ENCODE measurements at regions not wholly inside any gene's neighbourhood (a gene's known extent, or its start where the extent isn't known, plus 50 kb on each side); places are given as distances from the start of the nearest gene placed in this dataset.

GRCh38 chr12:67415473-67415872 lies 146.3 kb downstream of the CAND1 start:
- Mint-ChIP-seq H3K4me1 (ENCODE audit: low read depth, unreplicated experiment) (no peaks in the 10 kb centered on the region), H3K9me3 (ENCODE audit: low read depth, unreplicated experiment) (no peaks in the 10 kb centered on the region), H3K27me3 (ENCODE audit: unreplicated experiment) (no peaks in the 10 kb centered on the region), H3K36me3 (ENCODE audit: insufficient read depth, unreplicated experiment) (no peaks in the 10 kb centered on the region), H3K4me3 (ENCODE audit: low read depth, unreplicated experiment) (no peak overlapping the region), H3K27ac (ENCODE audit: unreplicated experiment) (no peak overlapping the region)
- DNase-seq = peak; percentile 15
- BruUV-seq (replicated peaks) = no TSS peak
- TF ChIP-seq CTCF (IDR thresholded peaks at IDR 0.05; ENCODE audit: unreplicated experiment) = no peak
- CTCF ChIA-PET = no interaction called here
- intact Hi-C loops (cut with micrococcal nuclease; ENCODE audit: unreplicated experiment) = loop anchor here (1.0 kb wide), 1 partner anchor 59 kb away; no protein-coding TSS in a partner anchor

DNA sequence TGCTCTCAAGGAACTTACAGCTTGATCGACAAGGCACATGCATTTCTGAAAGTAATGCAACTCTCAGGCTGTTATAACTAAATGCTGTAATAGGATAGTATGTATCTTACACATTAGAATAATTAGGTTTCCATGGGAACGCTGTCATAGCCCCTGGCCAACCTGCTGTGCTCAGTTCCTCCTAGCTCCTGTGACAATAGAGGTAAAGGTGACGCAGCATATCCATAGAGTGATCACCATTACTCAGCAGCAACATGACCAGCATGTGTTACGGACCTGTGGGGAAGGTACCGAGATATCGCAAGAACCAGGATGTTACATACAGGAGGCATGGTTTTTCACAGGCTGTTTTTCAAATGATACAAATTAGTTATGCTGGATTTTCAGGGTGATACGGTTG lies 150.7 kb downstream of the CAND1 start:
- CTCF ChIA-PET = no interaction called here
- no peak overlapping the region for H3K4me3 Mint-ChIP-seq (ENCODE audit: low read depth, unreplicated experiment)
- H3K9me3 Mint-ChIP-seq (ENCODE audit: low read depth, unreplicated experiment) = no peaks in the 10 kb centered on the region
- H3K36me3 Mint-ChIP-seq (ENCODE audit: insufficient read depth, unreplicated experiment) = no peaks in the 10 kb centered on the region
- intact Hi-C loops (cut with micrococcal nuclease; ENCODE audit: unreplicated experiment) = no loop called here
- no peaks in the 10 kb centered on the region for H3K27me3 Mint-ChIP-seq (ENCODE audit: unreplicated experiment)
- no peaks in the 10 kb centered on the region for H3K4me1 Mint-ChIP-seq (ENCODE audit: low read depth, unreplicated experiment)
- H3K27ac Mint-ChIP-seq (ENCODE audit: unreplicated experiment) = no peak overlapping the region
- TF ChIP-seq CTCF (IDR thresholded peaks at IDR 0.05; ENCODE audit: unreplicated experiment) = no peak
- DNase-seq = no peak
- BruUV-seq (replicated peaks) = no TSS peak

- H3K27ac Mint-ChIP-seq (ENCODE audit: unreplicated experiment) = no peak overlapping the region
- no peaks in the 10 kb centered on the region for H3K9me3 Mint-ChIP-seq (ENCODE audit: low read depth, unreplicated experiment)
- no peak for DNase-seq
- H3K4me1 Mint-ChIP-seq (ENCODE audit: low read depth, unreplicated experiment) = peaks cover 7% of the 10 kb centered on the region
- no peaks in the 10 kb centered on the region for H3K36me3 Mint-ChIP-seq (ENCODE audit: insufficient read depth, unreplicated experiment)
- TF ChIP-seq CTCF (IDR thresholded peaks at IDR 0.05; ENCODE audit: unreplicated experiment) = no peak
- intact Hi-C loops (cut with micrococcal nuclease; ENCODE audit: unreplicated experiment) = no loop called here
- no peaks in the 10 kb centered on the region for H3K27me3 Mint-ChIP-seq (ENCODE audit: unreplicated experiment)
- H3K4me3 Mint-ChIP-seq (ENCODE audit: low read depth, unreplicated experiment) = no peak overlapping the region
- CTCF ChIA-PET = no interaction called here
- no TSS peak for BruUV-seq (replicated peaks)
Observed at GRCh38 chr12:67420506-67420905, 151.3 kb downstream of the CAND1 start.

DNA sequence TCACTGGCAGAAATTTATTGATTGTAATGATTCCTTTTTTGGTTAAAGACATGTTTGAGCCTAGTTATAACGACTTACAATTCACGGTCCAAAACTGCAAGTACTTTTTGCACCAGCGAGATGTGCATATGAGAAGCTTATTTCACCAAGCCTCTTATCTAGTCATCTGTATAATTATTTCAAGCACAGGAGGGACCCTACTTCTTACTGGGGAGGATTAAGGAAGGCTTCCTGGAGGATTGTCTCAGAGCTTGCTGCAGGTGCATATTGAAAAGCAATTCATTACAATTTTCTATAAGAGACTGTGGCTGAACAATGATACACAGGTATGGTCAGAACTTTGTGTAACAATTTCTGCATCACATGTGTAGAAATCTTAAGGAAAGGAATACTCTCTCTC lies 152.9 kb downstream of the CAND1 start:
- Mint-ChIP-seq H3K4me1 (ENCODE audit: low read depth, unreplicated experiment) (peaks cover 22% of the 10 kb centered on the region), H3K36me3 (ENCODE audit: insufficient read depth, unreplicated experiment) (no peaks in the 10 kb centered on the region), H3K27ac (ENCODE audit: unreplicated experiment) (no peak overlapping the region), H3K9me3 (ENCODE audit: low read depth, unreplicated experiment) (no peaks in the 10 kb centered on the region), H3K4me3 (ENCODE audit: low read depth, unreplicated experiment) (no peak overlapping the region), H3K27me3 (ENCODE audit: unreplicated experiment) (no peaks in the 10 kb centered on the region)
- intact Hi-C loops (cut with micrococcal nuclease; ENCODE audit: unreplicated experiment) = no loop called here
- no peak for TF ChIP-seq CTCF (IDR thresholded peaks at IDR 0.05; ENCODE audit: unreplicated experiment)
- CTCF ChIA-PET = no interaction called here
- no peak for DNase-seq
- BruUV-seq (replicated peaks) = no TSS peak
